ENCODE measurements at regions not wholly inside any gene's neighbourhood (a gene's known extent, or its start where the extent isn't known, plus 50 kb on each side); places are given as distances from the start of the nearest gene placed in this dataset.
A peak's percentile ranks its signal among the peaks of the same experiment; 100 is the strongest.

- H3K9me3 Mint-ChIP-seq: no peaks in the 10 kb centered on the region
- peak overlapping the region; percentile 15 for H3K4me3 Mint-ChIP-seq
- H3K27me3 Mint-ChIP-seq (ENCODE audit: low read depth): no peaks in the 10 kb centered on the region
- no peak for DNase-seq (ENCODE audit: low read depth, low spot score)
- H3K27ac Mint-ChIP-seq (ENCODE audit: unreplicated experiment): peak overlapping the region; percentile 75
- TF ChIP-seq CTCF (conservative IDR thresholded peaks at IDR 0.05): no peak
- peaks cover 61% of the 10 kb centered on the region for H3K4me1 Mint-ChIP-seq
- H3K36me3 Mint-ChIP-seq (ENCODE audit: low read depth): peaks cover 2% of the 10 kb centered on the region
Observed at GRCh38 chr5:125346316-125346715, 599.9 kb upstream of the ZNF608 start.

- no peak for TF ChIP-seq CTCF (conservative IDR thresholded peaks at IDR 0.05)
- Mint-ChIP-seq H3K4me3 (peak overlapping the region; percentile 74), H3K27ac (ENCODE audit: unreplicated experiment) (peak overlapping the region; percentile 93), H3K4me1 (peaks cover 65% of the 10 kb centered on the region), H3K27me3 (ENCODE audit: low read depth) (no peaks in the 10 kb centered on the region), H3K9me3 (no peaks in the 10 kb centered on the region), H3K36me3 (ENCODE audit: low read depth) (peaks cover 6% of the 10 kb centered on the region)
- DNase-seq (ENCODE audit: low read depth, low spot score): peak; percentile 50
Observed at GRCh38 chr5:125348221-125348692, 601.8 kb upstream of the ZNF608 start.

GRCh38 chr5:125348936-125349831 is 602.7 kb upstream of the ZNF608 start:
- no peak for DNase-seq (ENCODE audit: low read depth, low spot score)
- peak overlapping the region; percentile 74 for H3K4me3 Mint-ChIP-seq

GRCh38 chr5:125357660-125358059 is 611.2 kb upstream of the ZNF608 start:
- Mint-ChIP-seq H3K4me1 (peaks cover 19% of the 10 kb centered on the region), H3K27me3 (ENCODE audit: low read depth) (no peaks in the 10 kb centered on the region), H3K9me3 (peaks cover 19% of the 10 kb centered on the region), H3K27ac (ENCODE audit: unreplicated experiment) (peak overlapping the region; percentile 60), H3K4me3 (no peak overlapping the region), H3K36me3 (ENCODE audit: low read depth) (peaks cover 44% of the 10 kb centered on the region)
- TF ChIP-seq CTCF (conservative IDR thresholded peaks at IDR 0.05): no peak
- no peak for DNase-seq (ENCODE audit: low read depth, low spot score)

More at GRCh38 chr5:125348936-125349831, 602.7 kb upstream of the ZNF608 start:
- peaks cover 9% of the 10 kb centered on the region for H3K36me3 Mint-ChIP-seq (ENCODE audit: low read depth)
- TF ChIP-seq CTCF (conservative IDR thresholded peaks at IDR 0.05): no peak
- no peaks in the 10 kb centered on the region for H3K9me3 Mint-ChIP-seq
- H3K27me3 Mint-ChIP-seq (ENCODE audit: low read depth): no peaks in the 10 kb centered on the region
- peak overlapping the region; percentile 93 for H3K27ac Mint-ChIP-seq (ENCODE audit: unreplicated experiment)
- peaks cover 65% of the 10 kb centered on the region for H3K4me1 Mint-ChIP-seq

- no peak for DNase-seq (ENCODE audit: low read depth, low spot score)
Observed at GRCh38 chr5:125365747-125366146, 619.3 kb upstream of the ZNF608 start.

More at GRCh38 chr5:125365747-125366146, 619.3 kb upstream of the ZNF608 start:
- Mint-ChIP-seq H3K4me3 (no peak overlapping the region), H3K9me3 (peaks cover 9% of the 10 kb centered on the region), H3K36me3 (ENCODE audit: low read depth) (peaks cover 16% of the 10 kb centered on the region), H3K27ac (ENCODE audit: unreplicated experiment) (no peak overlapping the region), H3K27me3 (ENCODE audit: low read depth) (no peaks in the 10 kb centered on the region), H3K4me1 (peaks cover 21% of the 10 kb centered on the region)
- TF ChIP-seq CTCF (conservative IDR thresholded peaks at IDR 0.05): no peak

All from neural crest cell (in vitro differentiated cells).